ENCODE measurements at regions not wholly inside any gene's neighbourhood (a gene's known extent, or its start where the extent isn't known, plus 50 kb on each side); places are given as distances from the start of the nearest gene placed in this dataset.
"Not testable (repeated sequence)": the region's sequence is repeated elsewhere in the genome, so short reads cannot be mapped to it uniquely, and the experiment has no call there.

- DNase-seq, result no peak
Measured at GRCh38 chr13:84645196-84646012, 763.1 kb upstream of the SLITRK1 start.

DNA sequence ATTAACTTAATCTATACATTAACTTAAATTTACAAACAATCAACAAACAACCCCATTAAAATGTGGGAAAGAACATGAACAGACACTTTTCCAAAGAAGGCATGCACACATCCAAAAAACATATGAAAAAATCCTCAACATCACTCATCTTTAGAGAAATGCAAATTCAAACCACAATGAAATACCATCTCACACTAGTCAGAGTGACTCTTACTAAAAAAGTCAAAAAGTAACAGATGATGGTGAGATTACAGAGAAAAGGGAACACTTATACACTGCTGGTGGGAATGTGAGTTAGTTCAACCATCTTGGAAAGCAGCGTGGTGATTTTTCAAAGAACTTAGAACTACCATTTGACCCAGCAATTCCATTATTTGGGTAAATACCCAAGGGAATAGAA is 759.2 kb upstream of the SLITRK1 start:
- no peak for DNase-seq

- DNase-seq, result no peak
Measured at GRCh38 chr13:84640691-84641090, 758.4 kb upstream of the SLITRK1 start.

GRCh38 chr13:84630476-84630875 is 748.2 kb upstream of the SLITRK1 start:
- no peak for DNase-seq

DNA sequence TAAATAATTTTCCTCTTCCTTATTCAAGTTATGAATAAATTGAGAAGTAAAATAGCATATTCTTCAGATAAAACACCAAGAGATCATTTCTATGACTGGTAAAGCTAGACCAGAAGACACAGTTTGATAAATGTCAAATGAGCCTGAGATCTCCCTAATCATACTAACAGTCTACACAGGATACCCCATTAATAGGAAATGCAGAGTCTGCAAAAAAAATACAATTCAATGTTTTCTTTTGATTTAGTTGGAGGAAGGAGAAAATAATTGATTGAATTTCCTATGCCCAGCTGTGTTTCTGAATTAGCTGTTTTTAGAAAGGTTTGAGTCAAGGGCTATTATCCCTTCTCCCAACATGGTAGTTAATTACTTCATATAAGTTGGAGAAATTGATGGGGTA is 734.6 kb upstream of the SLITRK1 start:
- DNase-seq, result no peak

DNA sequence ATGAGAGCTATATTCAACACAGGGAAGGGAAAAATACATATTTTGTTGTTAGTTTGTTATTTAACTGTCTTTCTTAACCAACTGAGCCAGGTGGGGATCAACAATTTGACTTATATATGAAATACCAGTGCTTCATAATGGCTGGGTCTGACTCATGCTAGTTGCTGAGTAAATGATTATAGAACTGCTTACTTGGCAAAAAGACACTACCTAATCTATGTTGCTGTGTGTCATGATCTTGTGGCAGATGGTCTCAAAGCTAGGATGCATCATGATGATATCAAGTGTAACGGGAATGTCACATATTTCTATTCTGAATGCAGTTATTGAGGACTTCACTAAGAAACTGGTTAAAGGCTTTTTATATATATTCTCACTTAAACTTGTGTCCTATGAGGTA is 727.4 kb upstream of the SLITRK1 start:
- no peak for DNase-seq

DNA sequence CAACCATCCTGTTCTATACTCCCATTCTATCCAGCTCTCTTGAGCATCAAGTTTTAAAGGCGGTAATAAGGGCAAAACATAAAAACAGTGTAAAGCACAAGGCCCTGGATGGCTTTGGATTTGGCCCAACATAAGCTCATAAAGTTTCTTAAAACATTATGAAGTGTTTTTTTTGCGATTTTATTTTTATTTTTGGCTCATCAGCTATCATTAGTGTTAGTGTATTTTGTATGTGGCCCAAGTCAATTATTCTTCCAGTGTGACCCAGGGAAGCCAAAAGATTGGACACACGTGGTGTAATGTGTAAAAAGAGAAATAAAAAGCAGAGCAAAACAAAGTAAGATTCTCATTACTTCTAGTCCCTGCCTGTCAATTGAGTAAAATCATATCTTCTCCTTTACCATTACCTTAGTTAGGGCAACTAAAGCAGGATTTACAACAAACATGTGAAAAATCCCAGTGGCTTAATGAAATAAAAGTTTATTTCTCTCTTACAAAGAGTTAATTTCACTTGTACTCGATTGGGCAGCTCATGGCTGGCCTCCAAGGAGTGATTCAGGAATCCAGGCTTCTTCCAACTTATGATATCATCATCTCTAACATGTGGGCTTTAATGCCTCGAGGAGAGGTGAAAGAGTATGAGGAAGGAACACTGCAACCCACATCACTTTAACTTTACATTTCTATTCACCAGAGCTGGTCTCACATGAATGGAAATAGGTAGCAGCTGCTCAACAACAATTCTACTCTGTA is 725.2 kb upstream of the SLITRK1 start:
- DNase-seq, result no peak

- DNase-seq, result no peak
Measured at GRCh38 chr13:84606616-84607015, 724.3 kb upstream of the SLITRK1 start.

GRCh38 chr13:84605927-84606326 is 723.7 kb upstream of the SLITRK1 start:
- no peak for DNase-seq

GRCh38 chr13:84591444-84591843 is 709.2 kb upstream of the SLITRK1 start:
- DNase-seq, result no peak

GRCh38 chr13:84590663-84591062 is 708.4 kb upstream of the SLITRK1 start:
- no peak for DNase-seq

DNA sequence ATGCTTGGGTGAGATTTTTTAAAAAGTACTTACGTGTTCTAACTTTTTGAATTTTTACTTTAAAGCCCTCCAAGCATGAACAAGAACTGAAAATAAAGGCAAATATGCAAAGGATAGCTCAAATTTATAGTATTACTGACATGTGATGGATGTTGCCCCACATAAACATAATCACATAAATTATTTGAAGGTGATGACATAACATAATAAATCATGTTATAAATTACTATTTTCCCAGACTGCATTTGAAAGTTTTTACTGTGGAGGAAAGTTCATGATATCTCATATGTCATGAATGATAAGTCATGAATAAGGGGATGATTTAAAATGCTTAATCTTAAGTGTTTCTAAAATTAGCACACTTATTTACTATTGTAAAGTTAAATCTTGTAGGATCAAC is 705.7 kb upstream of the SLITRK1 start:
- no peak for DNase-seq

DNA sequence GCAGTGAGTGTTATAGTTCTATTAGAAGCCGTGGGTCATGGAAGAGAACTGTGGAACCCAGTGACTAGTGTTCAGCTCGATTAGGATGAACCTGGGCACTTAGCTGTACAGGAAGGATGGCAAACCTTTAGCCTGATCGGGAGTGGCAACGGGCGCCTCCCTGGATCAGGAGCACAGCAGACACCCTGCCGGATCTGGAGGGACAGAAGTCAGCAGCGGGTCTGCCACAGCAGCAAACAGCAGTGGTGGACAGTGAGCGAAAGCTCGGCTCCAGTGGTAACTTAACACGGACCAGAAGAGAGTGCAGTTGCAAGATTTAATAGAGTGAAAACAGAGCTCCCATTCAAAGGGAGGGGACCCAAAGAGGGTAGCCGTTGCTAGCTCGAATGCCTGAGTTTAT is 697.6 kb upstream of the SLITRK1 start:
- DNase-seq, result not testable (repeated sequence)

DNA sequence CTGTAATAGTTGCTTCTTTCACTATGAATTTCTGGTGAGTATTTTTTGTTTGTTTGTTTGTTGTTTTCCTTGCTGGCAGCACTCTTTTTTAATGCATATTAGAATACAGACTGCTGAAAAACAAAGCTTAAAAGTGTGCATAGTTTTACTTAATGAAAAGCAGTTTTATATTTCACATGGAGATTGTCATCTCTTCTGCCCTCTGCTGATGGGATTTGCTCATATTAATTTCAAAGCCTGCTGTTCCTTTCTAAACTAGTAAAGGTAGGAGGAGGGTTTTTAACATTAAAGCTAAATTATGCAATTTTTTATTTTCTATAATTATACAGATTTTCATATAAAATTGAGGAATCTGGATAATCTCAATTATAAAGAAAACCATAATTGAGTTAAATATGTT is 692.6 kb upstream of the SLITRK1 start:
- no peak for DNase-seq

DNA sequence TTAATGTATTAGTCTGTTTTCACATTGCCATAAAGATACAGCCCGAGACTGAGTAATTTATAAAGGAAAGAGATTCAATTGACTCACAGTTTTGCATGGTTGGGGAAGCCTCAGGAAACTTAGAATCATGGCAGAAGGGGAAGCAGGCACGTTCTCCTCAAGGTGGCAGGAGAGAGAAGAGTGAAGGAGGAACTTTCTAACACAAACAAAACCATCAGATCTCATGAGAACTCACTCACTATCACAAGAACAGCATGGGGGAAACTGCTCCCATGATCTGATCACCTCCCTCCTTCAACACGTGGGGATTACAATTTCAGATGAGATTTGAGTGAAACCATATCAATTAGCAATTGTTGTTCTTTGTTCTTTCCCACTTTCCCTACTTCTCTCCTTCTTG is 689.0 kb upstream of the SLITRK1 start:
- DNase-seq, result no peak

GRCh38 chr13:84570831-84571230 is 688.6 kb upstream of the SLITRK1 start:
- no peak for DNase-seq

DNA sequence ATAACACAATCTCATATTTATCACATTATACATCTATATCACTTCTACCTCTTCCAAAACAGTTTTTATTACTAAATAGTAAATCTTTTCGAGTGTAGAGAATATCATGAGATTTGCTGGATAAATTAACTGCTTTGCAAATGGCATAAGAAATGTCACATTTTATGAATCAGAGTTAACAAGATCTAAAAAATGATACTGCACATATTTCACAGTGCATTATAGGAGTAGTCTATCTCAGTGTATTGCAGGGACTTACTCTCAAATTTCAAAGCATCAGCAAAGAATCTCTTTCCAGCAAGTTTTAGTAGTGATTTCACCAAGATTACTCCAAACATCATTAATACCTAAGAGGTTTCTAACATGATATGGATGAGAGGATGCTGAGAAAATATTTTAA is 687.1 kb upstream of the SLITRK1 start:
- no peak for DNase-seq

DNA sequence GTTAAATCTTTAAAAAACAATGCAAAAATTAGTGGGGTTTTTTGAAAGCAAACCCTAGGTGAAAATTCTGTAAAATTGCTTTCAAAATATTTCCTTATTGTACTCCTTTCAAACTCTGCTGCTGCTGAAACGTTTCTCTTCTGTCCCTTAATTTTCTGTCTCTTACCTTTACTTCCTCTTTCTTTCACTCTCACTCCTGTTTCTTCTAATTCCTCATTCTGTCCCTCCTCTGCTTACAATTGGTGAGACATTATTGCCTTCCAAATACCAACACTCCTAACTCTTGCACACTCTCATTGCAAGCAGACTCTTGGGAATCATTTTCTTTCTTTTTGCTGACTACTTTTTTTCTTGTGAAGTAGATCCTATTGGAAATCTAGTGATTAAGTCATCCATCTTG is 685.6 kb upstream of the SLITRK1 start:
- no peak for DNase-seq

DNA sequence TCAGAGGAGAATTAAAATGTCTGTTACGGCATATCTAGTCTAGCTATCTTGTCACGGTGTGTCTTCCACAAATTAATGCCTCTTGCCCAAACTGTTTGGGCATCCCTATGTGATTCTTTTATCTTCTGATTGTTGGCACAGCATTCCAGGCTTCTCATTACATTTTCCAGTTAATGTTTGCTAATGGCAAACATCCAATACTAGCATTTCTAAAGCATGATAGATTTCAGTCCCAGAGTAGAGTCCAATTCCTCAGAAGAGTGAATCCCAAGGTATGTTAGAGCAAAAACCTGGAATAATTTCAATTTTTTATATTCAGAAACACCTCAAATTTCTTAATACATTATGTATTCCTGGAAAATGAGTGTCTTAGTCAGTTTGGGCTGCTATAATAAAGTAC is 684.5 kb upstream of the SLITRK1 start:
- DNase-seq, result no peak

GRCh38 chr13:84563611-84564010 is 681.3 kb upstream of the SLITRK1 start:
- DNase-seq, result no peak

GRCh38 chr13:84553227-84553626 is 671.0 kb upstream of the SLITRK1 start:
- no peak for DNase-seq

- no peak for DNase-seq
Measured at GRCh38 chr13:84543962-84544361, 661.7 kb upstream of the SLITRK1 start.

GRCh38 chr13:84542348-84542747 is 660.1 kb upstream of the SLITRK1 start:
- no peak for DNase-seq

- DNase-seq, result no peak
Measured at GRCh38 chr13:84536906-84537305, 654.6 kb upstream of the SLITRK1 start.

Data from CD4-positive, alpha-beta T cell treated with Interferon gamma for 1 hour (primary cell).